C4-2B (cell line): ENCODE measurements at regions not wholly inside any gene's neighbourhood (a gene's known extent, or its start where the extent isn't known, plus 50 kb on each side); places are given as distances from the start of the nearest gene placed in this dataset.

ENCODE experiments used
- H3K27ac ChIP-seq: fragments of 450-650 bp; 2 replicates; pipeline ENCODE4 v1.5.1; 2017
- ZFX ChIP-seq: fragments of 450-650 bp; IDR thresholded peaks from 2 replicates; pipeline ENCODE4 v1.6.1; 2017
- TF ChIP-seq, protein P1 (sequence below): fragments of 450-650 bp; conservative IDR thresholded peaks from 2 replicates; pipeline ENCODE4 v1.5.1; 2017; ENCODE audit warnings: mild to moderate bottlenecking

DNA sequence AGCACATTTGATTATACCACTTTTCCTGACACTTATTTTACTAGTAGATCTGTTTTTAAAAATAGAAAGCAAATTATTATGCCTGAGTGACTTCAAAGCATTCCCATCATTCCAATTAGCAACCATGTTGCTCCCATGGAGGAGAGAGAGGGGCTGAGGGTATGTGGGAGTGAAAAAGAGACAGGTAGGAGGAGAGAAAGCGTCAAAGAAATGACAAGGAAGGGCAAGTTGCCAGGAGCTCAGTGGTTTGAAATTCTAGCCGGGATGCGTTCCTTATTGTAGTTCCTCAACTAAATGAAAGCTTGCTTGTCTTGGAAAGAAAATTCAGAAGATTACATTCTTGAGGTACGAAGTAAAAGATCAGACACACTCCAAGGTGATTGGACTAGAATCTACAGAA lies 92.4 kb upstream of the PKP2 start:
- no peak for TF ChIP-seq ZFX

DNA sequence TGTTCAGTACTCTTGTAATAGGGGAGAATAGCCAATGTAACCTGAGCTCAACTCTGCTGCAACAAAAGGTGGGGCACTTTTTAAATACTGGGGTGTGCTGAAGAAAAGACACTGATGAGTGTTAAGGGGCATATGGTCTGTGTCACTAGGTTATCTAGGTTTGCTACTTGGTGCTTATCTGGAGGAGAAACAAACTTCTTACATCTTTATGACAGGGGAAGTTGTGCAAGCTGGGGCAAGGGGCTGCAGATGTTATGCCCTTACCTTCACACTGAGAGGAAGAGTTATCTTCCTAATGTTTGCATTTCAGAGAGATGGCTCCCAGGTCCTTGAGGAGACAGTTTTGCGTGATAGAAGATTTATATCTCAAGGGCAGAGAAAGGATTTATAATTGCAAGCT lies 90.9 kb upstream of the PKP2 start:
- no peak overlapping the region for H3K27ac ChIP-seq
- TF ChIP-seq, protein P1, sequence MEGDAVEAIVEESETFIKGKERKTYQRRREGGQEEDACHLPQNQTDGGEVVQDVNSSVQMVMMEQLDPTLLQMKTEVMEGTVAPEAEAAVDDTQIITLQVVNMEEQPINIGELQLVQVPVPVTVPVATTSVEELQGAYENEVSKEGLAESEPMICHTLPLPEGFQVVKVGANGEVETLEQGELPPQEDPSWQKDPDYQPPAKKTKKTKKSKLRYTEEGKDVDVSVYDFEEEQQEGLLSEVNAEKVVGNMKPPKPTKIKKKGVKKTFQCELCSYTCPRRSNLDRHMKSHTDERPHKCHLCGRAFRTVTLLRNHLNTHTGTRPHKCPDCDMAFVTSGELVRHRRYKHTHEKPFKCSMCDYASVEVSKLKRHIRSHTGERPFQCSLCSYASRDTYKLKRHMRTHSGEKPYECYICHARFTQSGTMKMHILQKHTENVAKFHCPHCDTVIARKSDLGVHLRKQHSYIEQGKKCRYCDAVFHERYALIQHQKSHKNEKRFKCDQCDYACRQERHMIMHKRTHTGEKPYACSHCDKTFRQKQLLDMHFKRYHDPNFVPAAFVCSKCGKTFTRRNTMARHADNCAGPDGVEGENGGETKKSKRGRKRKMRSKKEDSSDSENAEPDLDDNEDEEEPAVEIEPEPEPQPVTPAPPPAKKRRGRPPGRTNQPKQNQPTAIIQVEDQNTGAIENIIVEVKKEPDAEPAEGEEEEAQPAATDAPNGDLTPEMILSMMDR, result no peak
- no peak for TF ChIP-seq ZFX

More for the DNA sequence above, 92.4 kb upstream of the PKP2 start:
- H3K27ac ChIP-seq, result no peak overlapping the region

DNA sequence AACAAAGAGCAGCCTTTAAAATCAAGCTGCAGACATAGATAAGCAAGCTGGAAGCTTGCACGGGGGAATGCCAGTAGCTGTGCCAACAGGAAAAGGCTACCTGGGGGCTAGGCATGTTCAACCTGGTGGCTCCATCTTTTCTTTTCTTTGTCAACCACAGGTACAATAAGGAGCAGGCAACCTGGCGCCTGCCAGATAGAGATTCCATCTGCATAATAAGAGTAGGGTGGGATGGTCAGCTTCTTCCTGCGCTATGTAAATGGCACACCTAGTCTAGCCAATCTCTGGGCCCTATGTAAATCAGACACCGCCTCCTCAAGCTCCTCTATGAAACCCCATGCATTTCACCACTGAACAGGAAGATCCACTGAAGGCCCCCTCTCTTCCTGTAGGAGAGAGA lies 87.4 kb upstream of the PKP2 start:
- TF ChIP-seq, protein P1, result no peak
- no peak for TF ChIP-seq ZFX
- no peak overlapping the region for H3K27ac ChIP-seq

DNA sequence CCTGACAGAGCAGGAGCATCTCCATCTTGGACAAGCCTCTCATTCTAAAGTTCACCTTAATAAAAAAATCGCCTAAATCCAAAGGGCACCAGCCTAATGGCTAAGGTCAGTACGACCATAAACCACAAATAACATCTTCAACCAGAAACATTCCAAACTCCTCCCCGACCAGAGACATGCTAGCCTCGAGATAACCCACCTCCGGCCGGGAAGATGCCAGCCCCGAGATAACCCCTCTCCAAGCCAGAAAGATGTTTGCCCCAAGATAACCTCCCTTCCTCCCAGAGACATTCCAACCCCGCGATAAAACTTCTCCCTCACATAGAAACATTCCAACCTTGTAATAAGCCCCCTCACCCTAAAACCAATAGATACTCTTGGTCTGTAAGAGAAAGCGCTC lies 86.8 kb upstream of the PKP2 start:
- H3K27ac ChIP-seq, result no peak overlapping the region
- TF ChIP-seq, protein P1, result no peak
- no peak for TF ChIP-seq ZFX

DNA sequence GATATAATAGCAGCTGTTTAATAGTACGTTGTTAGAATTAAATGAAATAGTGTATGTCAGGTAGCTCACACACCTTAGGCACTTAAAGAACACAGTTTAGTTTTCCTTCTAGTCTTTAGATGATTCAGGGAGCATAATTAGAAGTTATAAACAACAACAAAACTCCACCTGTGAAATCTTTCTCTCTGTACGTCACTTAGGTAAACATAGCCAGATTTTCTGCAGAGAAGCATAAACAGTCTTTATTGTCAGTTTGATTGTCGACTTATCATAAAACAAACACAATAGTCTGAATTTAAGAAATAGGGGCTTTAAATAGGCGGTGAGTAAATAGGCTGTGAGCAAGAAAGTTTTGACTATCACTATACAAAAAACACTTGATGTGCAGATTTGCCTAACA lies 84.6 kb upstream of the PKP2 start:
- no peak for TF ChIP-seq ZFX
- TF ChIP-seq, protein P1, result no peak
- no peak overlapping the region for H3K27ac ChIP-seq

DNA sequence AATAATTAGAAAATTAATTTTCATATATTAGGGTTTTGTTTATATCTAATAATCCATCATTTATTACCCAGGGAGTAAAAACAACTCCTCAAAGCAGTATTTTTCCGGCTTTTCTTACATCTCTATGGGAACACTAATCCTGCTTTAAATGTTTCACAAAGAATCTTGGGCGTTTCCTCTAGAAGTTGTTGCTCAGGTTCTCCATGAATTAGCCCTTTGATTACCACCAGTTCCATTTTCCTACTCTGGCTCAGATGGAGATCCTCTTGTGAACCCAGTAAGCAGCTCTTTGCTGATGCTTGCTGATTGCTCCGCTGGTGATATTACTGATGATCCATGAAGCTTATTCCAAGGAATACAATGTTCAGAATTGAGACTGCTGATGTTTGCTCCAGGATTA lies 78.5 kb upstream of the PKP2 start:
- no peak overlapping the region for H3K27ac ChIP-seq
- TF ChIP-seq ZFX, result no peak

DNA sequence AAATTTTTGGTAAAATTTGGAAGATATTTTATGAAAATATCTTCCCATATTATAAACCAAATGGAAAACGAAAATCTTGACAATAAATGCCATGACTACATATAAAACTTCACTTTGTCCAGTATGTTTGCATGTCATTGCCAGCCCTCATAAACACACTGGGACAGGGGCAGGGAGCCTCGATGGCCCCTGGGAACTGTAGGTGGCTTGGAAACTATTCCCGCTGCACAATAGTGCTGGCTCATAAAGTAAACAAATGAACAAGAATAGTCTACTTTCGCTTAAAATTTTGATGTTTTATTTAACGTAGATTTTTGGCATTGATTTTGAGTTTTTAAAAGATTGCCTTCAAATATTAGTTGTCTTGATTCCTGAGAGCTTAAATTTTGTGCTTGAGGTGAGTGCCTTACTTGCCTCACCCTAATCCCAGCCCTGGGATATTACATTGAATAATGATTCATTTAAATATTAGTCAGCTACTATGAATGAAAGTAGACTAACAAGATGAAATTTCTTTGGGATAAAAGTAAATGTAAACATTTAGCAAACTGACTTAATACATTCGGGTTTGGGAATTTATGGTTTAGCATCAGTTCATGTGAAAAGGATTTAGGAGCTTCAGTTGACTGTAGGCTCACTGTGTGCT lies 74.0 kb upstream of the PKP2 start:
- H3K27ac ChIP-seq, result no peak overlapping the region

DNA sequence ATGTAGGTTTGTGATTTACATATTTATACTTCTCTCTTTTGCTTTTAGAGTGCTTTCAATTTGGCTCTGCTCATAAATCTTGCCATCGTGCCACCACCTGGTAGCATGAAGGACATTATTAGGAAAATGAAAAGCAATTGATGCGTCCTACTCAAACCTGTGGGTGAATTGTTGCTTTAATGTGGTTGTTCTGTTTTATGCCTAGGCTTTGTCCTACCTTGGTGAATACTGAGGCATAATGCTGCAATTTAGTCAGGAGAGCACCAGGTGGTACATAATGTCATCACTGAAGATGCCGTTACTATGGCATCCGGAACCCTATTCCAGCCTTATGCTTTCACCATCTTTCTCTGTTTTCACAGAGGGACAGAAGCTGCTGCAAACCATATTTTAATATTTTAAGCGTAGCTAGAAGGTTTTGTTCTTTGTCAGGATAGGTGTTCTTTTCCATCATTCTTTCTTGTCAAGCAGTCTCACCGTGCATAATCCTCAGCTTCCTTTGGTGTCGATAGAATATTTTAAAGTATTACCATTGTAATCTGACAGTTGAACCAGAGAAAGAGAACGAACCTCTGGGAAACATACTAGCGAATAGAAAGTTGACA lies 68.5 kb upstream of the PKP2 start:
- no peak overlapping the region for H3K27ac ChIP-seq
- TF ChIP-seq ZFX, result no peak
- TF ChIP-seq, protein P1, result no peak

More for the DNA sequence above, 74.0 kb upstream of the PKP2 start:
- TF ChIP-seq, protein P1, result no peak
- no peak for TF ChIP-seq ZFX

DNA sequence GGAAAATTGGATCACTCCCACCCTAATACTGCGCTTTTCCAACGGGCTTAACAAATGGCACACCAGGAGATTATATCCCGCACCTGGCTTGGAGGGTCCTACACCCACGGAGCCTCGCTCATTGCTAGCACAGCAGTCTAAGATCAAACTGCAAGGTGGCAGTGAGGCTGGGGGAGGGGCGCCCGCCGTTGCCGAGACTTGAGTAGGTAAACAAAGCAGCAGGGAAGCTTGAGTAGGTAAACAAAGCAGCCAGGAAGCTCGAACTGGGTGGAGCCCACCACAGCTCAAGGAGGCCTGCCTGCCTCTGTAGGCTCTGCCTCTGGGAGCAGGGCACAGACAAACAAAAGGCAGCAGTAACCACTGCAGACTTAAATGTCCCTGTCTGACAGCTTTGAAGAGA lies 59.8 kb upstream of the PKP2 start:
- H3K27ac ChIP-seq, result peak overlapping the region; percentile 3; the same call in 1 of the 2 replicates
